SK-N-MC (cell line): ENCODE measurements at regions not wholly inside any gene's neighbourhood (a gene's known extent, or its start where the extent isn't known, plus 50 kb on each side); places are given as distances from the start of the nearest gene placed in this dataset.

Experiments used
- EZH2 ChIP-seq: fragments of 200-600 bp; sonication (generic); IDR thresholded peaks from one replicate; pipeline ENCODE4 v1.6.1; 2017; ENCODE audit warnings: antibody characterized with exemption
- POLR2AphosphoS5 ChIP-seq: IDR thresholded peaks from 2 replicates; pipeline ENCODE4 v1.6.1; 2012; ENCODE audit warnings: mild to moderate bottlenecking, low read depth, low read length, borderline replicate concordance

- TF ChIP-seq POLR2AphosphoS5 (no peak), EZH2 (no peak)
Measured at GRCh38 chr13:60663788-60664187, 266.8 kb downstream of the TDRD3 start.
